ENCODE measurements at regions not wholly inside any gene's neighbourhood (a gene's known extent, or its start where the extent isn't known, plus 50 kb on each side); places are given as distances from the start of the nearest gene placed in this dataset.

GRCh38 chr1:58917436-58917835, 133.6 kb upstream of the JUN start:
- no peak for DNase-seq

- no peak for DNase-seq
Observed at GRCh38 chr1:58919226-58919958, 135.5 kb upstream of the JUN start.

GRCh38 chr1:58919959-58920321, 136.1 kb upstream of the JUN start:
- peak; percentile 72 for DNase-seq

- no peak for DNase-seq
Observed at GRCh38 chr1:58921342-58921741, 137.5 kb upstream of the JUN start.

- DNase-seq, result no peak
Observed at GRCh38 chr1:58921751-58922150, 137.9 kb upstream of the JUN start.

GRCh38 chr1:58922302-58923089, 138.6 kb upstream of the JUN start:
- DNase-seq, result no peak

GRCh38 chr1:58923090-58923470, 139.2 kb upstream of the JUN start:
- no peak for DNase-seq

GRCh38 chr1:58924016-58924565, 140.2 kb upstream of the JUN start:
- no peak for DNase-seq

- DNase-seq, result no peak
Observed at GRCh38 chr1:58924821-58925220, 141.0 kb upstream of the JUN start.

- no peak for DNase-seq
Observed at GRCh38 chr1:58925247-58925646, 141.4 kb upstream of the JUN start.

GRCh38 chr1:58926152-58926551, 142.3 kb upstream of the JUN start:
- DNase-seq, result no peak

GRCh38 chr1:58927041-58927721, 143.3 kb upstream of the JUN start:
- DNase-seq, result no peak

- no peak for DNase-seq
Observed at GRCh38 chr1:58927722-58928085, 143.9 kb upstream of the JUN start.

GRCh38 chr1:58928514-58928913, 144.7 kb upstream of the JUN start:
- DNase-seq, result no peak

GRCh38 chr1:58929671-58930325, 146.0 kb upstream of the JUN start:
- peak; percentile 34 for DNase-seq

- DNase-seq, result no peak
Observed at GRCh38 chr1:58931024-58931423, 147.2 kb upstream of the JUN start.

GRCh38 chr1:58931756-58932155, 147.9 kb upstream of the JUN start:
- DNase-seq, result no peak

GRCh38 chr1:58932859-58933598, 149.2 kb upstream of the JUN start:
- peak; percentile 54 for DNase-seq

- peak; percentile 29 for DNase-seq
Observed at GRCh38 chr1:58933599-58933926, 149.7 kb upstream of the JUN start.

GRCh38 chr1:58934706-58935105, 150.9 kb upstream of the JUN start:
- DNase-seq, result no peak

GRCh38 chr1:58936973-58937372, 153.1 kb upstream of the JUN start:
- DNase-seq, result no peak

- no peak for DNase-seq
Observed at GRCh38 chr1:58939146-58939545, 155.3 kb upstream of the JUN start.

Measured in hematopoietic multipotent progenitor cell treated with erythropoietin and hydrocortisone succinate and interleukin-3 and kit ligand, for 6 days (in vitro differentiated cells).